Activated CD4-positive, alpha-beta T cell treated with anti-CD3 and anti-CD28 coated beads, Interleukin-2, amount 10 ng/mL, durations not matched to agents 24 days and 14 days (primary cell): ENCODE measurements at regions not wholly inside any gene's neighbourhood (a gene's known extent, or its start where the extent isn't known, plus 50 kb on each side); places are given as distances from the start of the nearest gene placed in this dataset.
"Not testable (repeated sequence)": the region's sequence is repeated elsewhere in the genome, so short reads cannot be mapped to it uniquely, and the experiment has no call there.

Source experiments
- DNase-seq: peaks from one replicate; pipeline ENCODE4 v3.0.0; 2022
- H3K27ac Mint-ChIP-seq: one replicate; pipeline ENCODE4 v1.8.0; 2022; ENCODE audit warnings: mild to moderate bottlenecking, mixed read lengths
- H3K27me3 Mint-ChIP-seq: one replicate; pipeline ENCODE4 v1.8.0; 2022; ENCODE audit warnings: mixed read lengths
- H3K36me3 Mint-ChIP-seq: one replicate; pipeline ENCODE4 v1.8.0; 2022; ENCODE audit warnings: low read depth, mild to moderate bottlenecking, mixed read lengths
- H3K4me1 Mint-ChIP-seq: one replicate; pipeline ENCODE4 v1.8.0; 2021; ENCODE audit warnings: mixed read lengths
- H3K4me3 Mint-ChIP-seq: one replicate; pipeline ENCODE4 v1.8.0; 2022; ENCODE audit warnings: mild to moderate bottlenecking, moderate library complexity, mixed read lengths
- H3K9me3 Mint-ChIP-seq: one replicate; pipeline ENCODE4 v1.8.0; 2021; ENCODE audit warnings: mixed read lengths
- intact Hi-C: fragments of 100-400 bp; cut with micrococcal nuclease; formaldehyde crosslinking; loops from one replicate; pipeline ENCODE4 v1.15.1; 2023

GRCh38 chr14:105892453-105893441 is 366.4 kb downstream of the TMEM121 start:
- H3K36me3 Mint-ChIP-seq, H3K9me3 Mint-ChIP-seq, H3K4me3 Mint-ChIP-seq, DNase-seq, intact Hi-C loops, H3K27ac Mint-ChIP-seq: not testable (repeated sequence)
- peaks cover 11% of the 10 kb centered on the region for H3K4me1 Mint-ChIP-seq
- H3K27me3 Mint-ChIP-seq = peaks cover 34% of the 10 kb centered on the region

- peaks cover 38% of the 10 kb centered on the region for H3K27me3 Mint-ChIP-seq
- H3K4me3 Mint-ChIP-seq, H3K36me3 Mint-ChIP-seq, H3K27ac Mint-ChIP-seq, H3K4me1 Mint-ChIP-seq, intact Hi-C loops, H3K9me3 Mint-ChIP-seq, DNase-seq: not testable (repeated sequence)
Observed at GRCh38 chr14:105893686-105894085, 367.3 kb downstream of the TMEM121 start.

- intact Hi-C loops = no loop called here
- H3K27me3 Mint-ChIP-seq = peaks cover 37% of the 10 kb centered on the region
- peak; percentile 49 for DNase-seq
- H3K4me3 Mint-ChIP-seq = no peak overlapping the region
- no peaks in the 10 kb centered on the region for H3K36me3 Mint-ChIP-seq
- peaks cover 8% of the 10 kb centered on the region for H3K4me1 Mint-ChIP-seq
- H3K9me3 Mint-ChIP-seq = no peaks in the 10 kb centered on the region
- H3K27ac Mint-ChIP-seq = no peak overlapping the region
Observed at GRCh38 chr14:105894125-105894977, 368.0 kb downstream of the TMEM121 start.

- no peaks in the 10 kb centered on the region for H3K36me3 Mint-ChIP-seq
- no peak for DNase-seq
- H3K9me3 Mint-ChIP-seq = no peaks in the 10 kb centered on the region
- H3K4me1 Mint-ChIP-seq = peaks cover 6% of the 10 kb centered on the region
- H3K27me3 Mint-ChIP-seq = peaks cover 37% of the 10 kb centered on the region
- no peak overlapping the region for H3K27ac Mint-ChIP-seq
- intact Hi-C loops = no loop called here
- H3K4me3 Mint-ChIP-seq = no peak overlapping the region
Observed at GRCh38 chr14:105894978-105895881, 368.8 kb downstream of the TMEM121 start.

- H3K36me3 Mint-ChIP-seq, DNase-seq, intact Hi-C loops, H3K4me3 Mint-ChIP-seq, H3K4me1 Mint-ChIP-seq, H3K27ac Mint-ChIP-seq, H3K9me3 Mint-ChIP-seq: not testable (repeated sequence)
- peaks cover 40% of the 10 kb centered on the region for H3K27me3 Mint-ChIP-seq
Observed at GRCh38 chr14:105896206-105896605, 369.8 kb downstream of the TMEM121 start.

GRCh38 chr14:105896961-105897724 is 370.8 kb downstream of the TMEM121 start:
- H3K27ac Mint-ChIP-seq, intact Hi-C loops, DNase-seq, H3K9me3 Mint-ChIP-seq, H3K36me3 Mint-ChIP-seq, H3K4me1 Mint-ChIP-seq, H3K4me3 Mint-ChIP-seq: not testable (repeated sequence)
- peaks cover 38% of the 10 kb centered on the region for H3K27me3 Mint-ChIP-seq

- Mint-ChIP-seq H3K27me3 (peaks cover 38% of the 10 kb centered on the region), H3K4me3 (no peak overlapping the region), H3K4me1 (peaks cover 6% of the 10 kb centered on the region), H3K9me3 (no peaks in the 10 kb centered on the region), H3K27ac (no peak overlapping the region), H3K36me3 (no peaks in the 10 kb centered on the region)
- intact Hi-C loops = no loop called here
- no peak for DNase-seq
Observed at GRCh38 chr14:105897725-105898113, 371.3 kb downstream of the TMEM121 start.

GRCh38 chr14:105898482-105899010 is 372.2 kb downstream of the TMEM121 start:
- no peaks in the 10 kb centered on the region for H3K36me3 Mint-ChIP-seq
- intact Hi-C loops = no loop called here

GRCh38 chr14:105899071-105899641 is 372.8 kb downstream of the TMEM121 start:
- intact Hi-C loops = no loop called here
- Mint-ChIP-seq H3K27me3 (peaks cover 38% of the 10 kb centered on the region), H3K9me3 (no peaks in the 10 kb centered on the region), H3K36me3 (no peaks in the 10 kb centered on the region), H3K27ac (no peak overlapping the region), H3K4me3 (no peak overlapping the region), H3K4me1 (peaks cover 6% of the 10 kb centered on the region)
- no peak for DNase-seq

More at GRCh38 chr14:105898482-105899010, 372.2 kb downstream of the TMEM121 start:
- no peaks in the 10 kb centered on the region for H3K9me3 Mint-ChIP-seq
- H3K27me3 Mint-ChIP-seq = peaks cover 38% of the 10 kb centered on the region
- no peak overlapping the region for H3K4me3 Mint-ChIP-seq
- H3K27ac Mint-ChIP-seq = no peak overlapping the region
- no peak for DNase-seq
- H3K4me1 Mint-ChIP-seq = peaks cover 6% of the 10 kb centered on the region

- Mint-ChIP-seq H3K4me1 (peaks cover 6% of the 10 kb centered on the region), H3K27ac (no peak overlapping the region), H3K4me3 (no peak overlapping the region), H3K27me3 (peaks cover 38% of the 10 kb centered on the region), H3K36me3 (no peaks in the 10 kb centered on the region), H3K9me3 (no peaks in the 10 kb centered on the region)
- DNase-seq = no peak
- intact Hi-C loops = no loop called here
Observed at GRCh38 chr14:105899657-105900397, 373.4 kb downstream of the TMEM121 start.

GRCh38 chr14:105900398-105901160 is 374.2 kb downstream of the TMEM121 start:
- DNase-seq = no peak
- Mint-ChIP-seq H3K27ac (no peak overlapping the region), H3K4me3 (no peak overlapping the region), H3K36me3 (no peaks in the 10 kb centered on the region), H3K4me1 (peaks cover 6% of the 10 kb centered on the region), H3K27me3 (peaks cover 37% of the 10 kb centered on the region), H3K9me3 (no peaks in the 10 kb centered on the region)
- intact Hi-C loops = no loop called here
